Neural cell (in vitro differentiated cells): ENCODE measurements at regions not wholly inside any gene's neighbourhood (a gene's known extent, or its start where the extent isn't known, plus 50 kb on each side); places are given as distances from the start of the nearest gene placed in this dataset.

Source experiments
- H2AFZ ChIP-seq: fragments of 200-600, 300-800 bp; sonication (generic), shearing (Covaris generic); 2 replicates; pipeline ENCODE4 v1.6.0; 2014; ENCODE audit warnings: low read depth, mild to moderate bottlenecking, antibody characterized with exemption, low read length, moderate library complexity
- H3F3A ChIP-seq: fragments of 200-600 bp; shearing (Covaris generic); 2 replicates; pipeline ENCODE4 v1.6.1; 2016; ENCODE audit warnings: mild to moderate bottlenecking, moderate library complexity, mixed read lengths, antibody characterized with exemption, low read length; ENCODE audit not compliant: insufficient read depth, poor library complexity, severe bottlenecking
- H3K27ac ChIP-seq: fragments of 200-600, 300-800 bp; sonication (generic), shearing (Covaris generic); 2 replicates; pipeline ENCODE4 v1.5.1; 2014; ENCODE audit warnings: mild to moderate bottlenecking, low read length, moderate library complexity
- H3K27me3 ChIP-seq: fragments of 300-800, 200-600 bp; sonication (generic), shearing (Covaris generic); 2 replicates; pipeline ENCODE4 v1.6.0; 2014; ENCODE audit warnings: mild to moderate bottlenecking, low read depth, low read length, moderate library complexity; ENCODE audit not compliant: insufficient read depth
- H3K36me3 ChIP-seq: fragments of 300-800, 200-600 bp; sonication (generic), shearing (Covaris generic); 2 replicates; pipeline ENCODE4 v1.5.1; 2014; ENCODE audit warnings: mild to moderate bottlenecking, antibody characterized with exemption, low read length, moderate library complexity; ENCODE audit not compliant: insufficient read depth
- H3K4me2 ChIP-seq: fragments of 300-800, 200-600 bp; sonication (generic), shearing (Covaris generic); 2 replicates; pipeline ENCODE4 v1.6.0; 2014; ENCODE audit warnings: mild to moderate bottlenecking, low read length
- H3K4me3 ChIP-seq: fragments of 300-800, 200-600 bp; sonication (generic), shearing (Covaris generic); 2 replicates; pipeline ENCODE4 v1.5.1; 2014; ENCODE audit warnings: mild to moderate bottlenecking, low read length, moderate library complexity
- H3K79me2 ChIP-seq: fragments of 200-600 bp; shearing (Covaris generic); replicated peaks from 2 replicates; pipeline ENCODE4 v1.6.0; 2014; ENCODE audit warnings: mild to moderate bottlenecking, low read length, moderate library complexity; ENCODE audit not compliant: insufficient read depth
- H3K9ac ChIP-seq: fragments of 300-800, 200-600 bp; sonication (generic), shearing (Covaris generic); 2 replicates; pipeline ENCODE4 v1.6.1; 2016; ENCODE audit warnings: mild to moderate bottlenecking, low read length, mixed read lengths
- H3K9me2 ChIP-seq: fragments of 200-600 bp; shearing (Covaris generic); 2 replicates; pipeline ENCODE4 v1.6.1; 2016; ENCODE audit warnings: mild to moderate bottlenecking, low read length, mixed read lengths; ENCODE audit not compliant: insufficient read depth
- H3K9me3 ChIP-seq: fragments of 200-600, 300-800 bp; sonication (generic), shearing (Covaris generic); 2 replicates; pipeline ENCODE4 v1.6.1; 2016; ENCODE audit warnings: mild to moderate bottlenecking, mixed run types, low read length, moderate library complexity, mixed read lengths
- H4K20me1 ChIP-seq: fragments of 200-600 bp; shearing (Covaris generic); 2 replicates; pipeline ENCODE4 v1.6.1; 2016; ENCODE audit warnings: mild to moderate bottlenecking, mixed run types; ENCODE audit not compliant: insufficient read depth
- EP300 ChIP-seq: fragments of 450-650 bp; conservative IDR thresholded peaks from 2 replicates; pipeline ENCODE4 v1.6.1; 2014; ENCODE audit warnings: antibody characterized with exemption, mild to moderate bottlenecking, moderate library complexity; ENCODE audit not compliant: poor library complexity, severe bottlenecking
- EZH2 ChIP-seq: fragments of 200-600, 300-800 bp; shearing (Covaris generic), sonication (generic); IDR thresholded peaks from 2 replicates; pipeline ENCODE4 v1.6.1; 2014; ENCODE audit warnings: antibody characterized with exemption, low read length, borderline replicate concordance, mild to moderate bottlenecking; ENCODE audit not compliant: insufficient read depth, poor library complexity, severe bottlenecking
- MXI1 ChIP-seq: fragments of 450-650 bp; conservative IDR thresholded peaks from 2 replicates; pipeline ENCODE4 v1.6.1; 2014; ENCODE audit warnings: antibody characterized with exemption, mild to moderate bottlenecking; ENCODE audit not compliant: poor library complexity, severe bottlenecking
- POLR2AphosphoS5 ChIP-seq: IDR thresholded peaks from 2 replicates; pipeline ENCODE4 v1.6.1; 2012
- SMC3 ChIP-seq: fragments of 450-650 bp; conservative IDR thresholded peaks from 2 replicates; pipeline ENCODE4 v1.6.1; 2014; ENCODE audit warnings: antibody characterized with exemption, mild to moderate bottlenecking, moderate library complexity; ENCODE audit not compliant: poor library complexity
- TF ChIP-seq, protein P1 (sequence below): fragments of 450-650 bp; IDR thresholded peaks from 2 replicates; pipeline ENCODE4 v1.5.1; 2014; ENCODE audit warnings: antibody characterized with exemption, mild to moderate bottlenecking, moderate library complexity; ENCODE audit not compliant: poor library complexity, severe bottlenecking
- TF ChIP-seq, protein P2 (sequence below): IDR thresholded peaks from 2 replicates; pipeline ENCODE4 v1.6.1; 2012; ENCODE audit warnings: borderline replicate concordance

DNA sequence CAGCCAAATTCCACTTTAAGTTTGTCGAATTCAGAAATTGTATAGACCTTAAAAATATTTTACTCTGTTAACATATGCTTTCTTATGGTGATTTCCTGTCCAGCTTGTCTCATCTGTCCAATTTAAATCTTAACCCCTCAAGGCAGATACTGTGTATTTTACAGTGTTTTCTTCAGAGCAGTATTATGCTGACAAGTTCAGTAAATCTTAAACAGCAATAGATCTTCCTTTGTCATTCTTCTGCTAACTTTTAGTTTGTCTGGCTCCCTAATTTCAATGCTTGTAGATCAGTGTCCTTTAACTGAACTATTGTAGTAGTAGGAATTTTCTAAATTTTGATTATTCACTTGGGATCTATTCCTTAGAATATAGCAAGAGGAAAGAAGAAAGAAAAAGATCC lies 52.8 kb upstream of the MEIS1 start:
- H3K27me3 ChIP-seq = no peaks in the 10 kb centered on the region
- no peaks in the 10 kb centered on the region for H3K79me2 ChIP-seq
- no peaks in the 10 kb centered on the region for H3K36me3 ChIP-seq
- H3K4me3 ChIP-seq = no peak overlapping the region
- TF ChIP-seq, protein P1, sequence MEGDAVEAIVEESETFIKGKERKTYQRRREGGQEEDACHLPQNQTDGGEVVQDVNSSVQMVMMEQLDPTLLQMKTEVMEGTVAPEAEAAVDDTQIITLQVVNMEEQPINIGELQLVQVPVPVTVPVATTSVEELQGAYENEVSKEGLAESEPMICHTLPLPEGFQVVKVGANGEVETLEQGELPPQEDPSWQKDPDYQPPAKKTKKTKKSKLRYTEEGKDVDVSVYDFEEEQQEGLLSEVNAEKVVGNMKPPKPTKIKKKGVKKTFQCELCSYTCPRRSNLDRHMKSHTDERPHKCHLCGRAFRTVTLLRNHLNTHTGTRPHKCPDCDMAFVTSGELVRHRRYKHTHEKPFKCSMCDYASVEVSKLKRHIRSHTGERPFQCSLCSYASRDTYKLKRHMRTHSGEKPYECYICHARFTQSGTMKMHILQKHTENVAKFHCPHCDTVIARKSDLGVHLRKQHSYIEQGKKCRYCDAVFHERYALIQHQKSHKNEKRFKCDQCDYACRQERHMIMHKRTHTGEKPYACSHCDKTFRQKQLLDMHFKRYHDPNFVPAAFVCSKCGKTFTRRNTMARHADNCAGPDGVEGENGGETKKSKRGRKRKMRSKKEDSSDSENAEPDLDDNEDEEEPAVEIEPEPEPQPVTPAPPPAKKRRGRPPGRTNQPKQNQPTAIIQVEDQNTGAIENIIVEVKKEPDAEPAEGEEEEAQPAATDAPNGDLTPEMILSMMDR = no peak
- TF ChIP-seq EZH2 (no peak), MXI1 (no peak)
- TF ChIP-seq, protein P2, sequence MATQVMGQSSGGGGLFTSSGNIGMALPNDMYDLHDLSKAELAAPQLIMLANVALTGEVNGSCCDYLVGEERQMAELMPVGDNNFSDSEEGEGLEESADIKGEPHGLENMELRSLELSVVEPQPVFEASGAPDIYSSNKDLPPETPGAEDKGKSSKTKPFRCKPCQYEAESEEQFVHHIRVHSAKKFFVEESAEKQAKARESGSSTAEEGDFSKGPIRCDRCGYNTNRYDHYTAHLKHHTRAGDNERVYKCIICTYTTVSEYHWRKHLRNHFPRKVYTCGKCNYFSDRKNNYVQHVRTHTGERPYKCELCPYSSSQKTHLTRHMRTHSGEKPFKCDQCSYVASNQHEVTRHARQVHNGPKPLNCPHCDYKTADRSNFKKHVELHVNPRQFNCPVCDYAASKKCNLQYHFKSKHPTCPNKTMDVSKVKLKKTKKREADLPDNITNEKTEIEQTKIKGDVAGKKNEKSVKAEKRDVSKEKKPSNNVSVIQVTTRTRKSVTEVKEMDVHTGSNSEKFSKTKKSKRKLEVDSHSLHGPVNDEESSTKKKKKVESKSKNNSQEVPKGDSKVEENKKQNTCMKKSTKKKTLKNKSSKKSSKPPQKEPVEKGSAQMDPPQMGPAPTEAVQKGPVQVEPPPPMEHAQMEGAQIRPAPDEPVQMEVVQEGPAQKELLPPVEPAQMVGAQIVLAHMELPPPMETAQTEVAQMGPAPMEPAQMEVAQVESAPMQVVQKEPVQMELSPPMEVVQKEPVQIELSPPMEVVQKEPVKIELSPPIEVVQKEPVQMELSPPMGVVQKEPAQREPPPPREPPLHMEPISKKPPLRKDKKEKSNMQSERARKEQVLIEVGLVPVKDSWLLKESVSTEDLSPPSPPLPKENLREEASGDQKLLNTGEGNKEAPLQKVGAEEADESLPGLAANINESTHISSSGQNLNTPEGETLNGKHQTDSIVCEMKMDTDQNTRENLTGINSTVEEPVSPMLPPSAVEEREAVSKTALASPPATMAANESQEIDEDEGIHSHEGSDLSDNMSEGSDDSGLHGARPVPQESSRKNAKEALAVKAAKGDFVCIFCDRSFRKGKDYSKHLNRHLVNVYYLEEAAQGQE = no peak
- H3K9me3 ChIP-seq = no peaks in the 10 kb centered on the region
- no peak overlapping the region for H3K4me2 ChIP-seq
- H4K20me1 ChIP-seq = no peaks in the 10 kb centered on the region
- H3K27ac ChIP-seq = no peak overlapping the region
- H3K9me2 ChIP-seq = no peaks in the 10 kb centered on the region
- no peak overlapping the region for H2AFZ ChIP-seq
- no peak overlapping the region for H3K9ac ChIP-seq
- no peaks in the 10 kb centered on the region for H3F3A ChIP-seq

DNA sequence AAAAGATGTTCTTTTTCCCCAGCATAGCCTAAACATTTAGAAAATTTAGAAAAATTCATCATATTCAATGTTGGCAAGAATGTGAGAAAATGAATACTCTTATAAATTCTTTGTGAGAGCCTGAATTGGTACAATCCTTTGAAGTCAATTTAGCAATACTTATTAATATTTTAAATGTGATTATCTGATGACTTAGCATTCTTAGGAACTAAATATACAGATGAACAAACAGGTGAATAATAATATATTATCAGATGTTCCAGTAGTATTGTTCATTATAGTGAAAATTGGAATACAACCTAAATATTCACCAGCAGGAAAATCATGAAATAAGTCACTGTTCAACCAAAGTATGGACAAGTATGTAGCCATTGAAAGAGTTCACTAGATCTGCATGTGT lies 55.5 kb upstream of the MEIS1 start:
- Histone ChIP-seq H3K9ac (no peak overlapping the region), H3K36me3 (no peaks in the 10 kb centered on the region), H3K27me3 (no peaks in the 10 kb centered on the region)

DNA sequence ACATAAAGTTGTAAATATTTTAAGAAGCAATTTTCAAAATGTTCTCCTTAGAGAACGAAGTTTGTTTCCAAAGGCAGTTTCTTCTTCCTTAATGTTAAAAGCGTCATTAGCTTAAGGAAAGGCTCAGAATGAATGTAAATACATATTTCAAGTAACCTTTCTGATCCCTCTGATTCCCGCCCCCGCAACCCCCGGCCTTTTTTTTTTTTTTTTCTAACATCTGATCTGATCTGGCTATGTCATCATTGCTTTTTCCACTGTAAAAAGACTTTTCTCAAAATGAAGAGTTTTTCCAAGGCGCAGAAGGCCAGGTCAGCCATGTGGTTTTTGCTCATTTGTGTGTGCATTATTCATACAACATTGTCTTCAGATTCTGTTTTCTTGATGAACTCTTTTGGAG lies 57.1 kb upstream of the MEIS1 start:
- no peaks in the 10 kb centered on the region for H3K79me2 ChIP-seq
- no peaks in the 10 kb centered on the region for H3F3A ChIP-seq
- no peak overlapping the region for H3K4me2 ChIP-seq
- no peaks in the 10 kb centered on the region for H3K9me3 ChIP-seq
- no peaks in the 10 kb centered on the region for H3K36me3 ChIP-seq
- no peak overlapping the region for H2AFZ ChIP-seq
- TF ChIP-seq SMC3 = no peak
- TF ChIP-seq, protein P2 = no peak
- no peaks in the 10 kb centered on the region for H3K27me3 ChIP-seq
- H3K9me2 ChIP-seq = no peaks in the 10 kb centered on the region
- H4K20me1 ChIP-seq = no peaks in the 10 kb centered on the region
- no peak overlapping the region for H3K27ac ChIP-seq
- no peak overlapping the region for H3K4me3 ChIP-seq
- no peak overlapping the region for H3K9ac ChIP-seq

More for the DNA sequence above, 55.5 kb upstream of the MEIS1 start:
- H3K9me2 ChIP-seq = no peaks in the 10 kb centered on the region
- H3K79me2 ChIP-seq = no peaks in the 10 kb centered on the region
- no peaks in the 10 kb centered on the region for H3K9me3 ChIP-seq
- H2AFZ ChIP-seq = no peak overlapping the region
- H3K4me2 ChIP-seq = no peak overlapping the region
- no peak overlapping the region for H3K27ac ChIP-seq
- TF ChIP-seq EZH2 (no peak), SMC3 (no peak), POLR2AphosphoS5 (no peak), EP300 (no peak)
- no peaks in the 10 kb centered on the region for H4K20me1 ChIP-seq
- no peak overlapping the region for H3K4me3 ChIP-seq
- H3F3A ChIP-seq = no peaks in the 10 kb centered on the region
